H1 (cell line): ENCODE measurements at regions not wholly inside any gene's neighbourhood (a gene's known extent, or its start where the extent isn't known, plus 50 kb on each side); places are given as distances from the start of the nearest gene placed in this dataset.

Source experiments
- BACH1 ChIP-seq: IDR thresholded peaks from 2 replicates; pipeline ENCODE4 v1.6.1; 2012; ENCODE audit warnings: low read length, improper control_type of control experiment
- EGR1 ChIP-seq: IDR thresholded peaks from 2 replicates; pipeline ENCODE4 v1.6.1; 2011; ENCODE audit warnings: low read depth, low read length, borderline replicate concordance
- TAF7 ChIP-seq: optimal IDR thresholded peaks from 2 replicates; pipeline ENCODE3; 2011; ENCODE audit warnings: low read depth, mild to moderate bottlenecking, inconsistent platforms, low read length, moderate library complexity, borderline replicate concordance

GRCh38 chr14:37721976-37722659 is 126.7 kb downstream of the TTC6 start (continued):
- TF ChIP-seq TAF7 (no peak), EGR1 (no peak), BACH1 (no peak)
